KMS-11 (cell line): ENCODE measurements at regions not wholly inside any gene's neighbourhood (a gene's known extent, or its start where the extent isn't known, plus 50 kb on each side); places are given as distances from the start of the nearest gene placed in this dataset.

Experiments
- H2AFZ ChIP-seq: fragments of 200-600 bp; sonication (generic); 2 replicates; pipeline ENCODE4 v1.6.1; 2016; ENCODE audit warnings: antibody characterized with exemption, mixed run types, low read depth
- H3K27ac ChIP-seq: fragments of 200-600 bp; sonication (generic); 2 replicates; pipeline ENCODE4 v1.6.1; 2016; ENCODE audit warnings: mild to moderate bottlenecking, mixed run types
- H3K27me3 ChIP-seq: fragments of 200-600 bp; sonication (generic); 2 replicates; pipeline ENCODE4 v1.6.1; 2017; ENCODE audit warnings: mild to moderate bottlenecking, low read depth, mixed run types, moderate library complexity; ENCODE audit not compliant: insufficient read depth
- H3K36me3 ChIP-seq: fragments of 200-600 bp; sonication (generic); 2 replicates; pipeline ENCODE4 v1.6.1; 2017; ENCODE audit warnings: mild to moderate bottlenecking, mixed run types; ENCODE audit not compliant: insufficient read depth
- H3K4me1 ChIP-seq: fragments of 200-600 bp; sonication (generic); 2 replicates; pipeline ENCODE4 v1.6.1; 2016; ENCODE audit warnings: mild to moderate bottlenecking, low read depth, mixed run types; ENCODE audit not compliant: poor library complexity, severe bottlenecking
- H3K4me2 ChIP-seq: fragments of 200-600 bp; sonication (generic); 2 replicates; pipeline ENCODE4 v1.7.0; 2016; ENCODE audit warnings: mild to moderate bottlenecking, mixed run types
- H3K4me3 ChIP-seq: fragments of 200-600 bp; sonication (generic); IDR thresholded peaks from 2 replicates; pipeline ENCODE4 v1.6.1; 2017; ENCODE audit warnings: low read depth, low read length, mixed read lengths; ENCODE audit not compliant: insufficient read depth
- H3K79me2 ChIP-seq: fragments of 200-600 bp; sonication (generic); 2 replicates; pipeline ENCODE4 v1.6.1; 2016; ENCODE audit warnings: low read depth, mixed run types; ENCODE audit not compliant: insufficient read depth
- H3K9ac ChIP-seq: fragments of 200-600 bp; sonication (generic); 2 replicates; pipeline ENCODE4 v1.6.1; 2016; ENCODE audit warnings: mild to moderate bottlenecking, mixed run types
- H4K20me1 ChIP-seq: fragments of 200-600 bp; sonication (generic); 2 replicates; pipeline ENCODE4 v1.6.1; 2016; ENCODE audit warnings: mild to moderate bottlenecking, mixed run types; ENCODE audit not compliant: insufficient read depth
- TF ChIP-seq, protein P1 (sequence below): fragments of 200-600 bp; sonication (generic); conservative IDR thresholded peaks from 2 replicates; pipeline ENCODE4 v1.6.1; 2017; ENCODE audit warnings: low read depth, mild to moderate bottlenecking, antibody characterized with exemption, low read length, moderate library complexity, mixed read lengths

DNA sequence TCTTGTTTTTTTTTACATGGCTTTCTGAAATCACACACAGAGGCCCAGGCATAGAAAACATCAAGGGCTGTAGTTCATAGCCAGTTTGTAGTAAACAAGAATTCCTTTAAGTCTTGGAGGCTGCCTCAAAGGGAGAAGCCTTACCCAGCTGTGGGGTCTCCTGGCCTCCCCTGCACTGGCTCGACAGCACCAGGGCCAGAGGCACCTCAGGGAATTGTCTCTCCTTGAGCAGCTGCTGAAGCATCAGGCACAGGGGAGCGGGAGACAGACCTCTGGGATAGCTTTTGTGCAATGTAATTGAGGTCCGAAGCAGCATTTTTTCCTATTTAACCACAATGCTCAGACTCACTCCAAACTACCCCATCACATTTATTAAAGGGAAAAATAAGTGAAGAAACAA lies 209.1 kb downstream of the HRH4 start:
- Histone ChIP-seq H3K36me3 (no peaks in the 10 kb centered on the region), H3K27me3 (no peaks in the 10 kb centered on the region), H3K9ac (no peak overlapping the region), H3K4me2 (no peak overlapping the region), H3K27ac (no peak overlapping the region), H3K4me1 (peaks cover 24% of the 10 kb centered on the region), H3K4me3 (no peak overlapping the region), H4K20me1 (no peaks in the 10 kb centered on the region), H3K79me2 (no peaks in the 10 kb centered on the region), H2AFZ (no peak overlapping the region)
- TF ChIP-seq, protein P1, sequence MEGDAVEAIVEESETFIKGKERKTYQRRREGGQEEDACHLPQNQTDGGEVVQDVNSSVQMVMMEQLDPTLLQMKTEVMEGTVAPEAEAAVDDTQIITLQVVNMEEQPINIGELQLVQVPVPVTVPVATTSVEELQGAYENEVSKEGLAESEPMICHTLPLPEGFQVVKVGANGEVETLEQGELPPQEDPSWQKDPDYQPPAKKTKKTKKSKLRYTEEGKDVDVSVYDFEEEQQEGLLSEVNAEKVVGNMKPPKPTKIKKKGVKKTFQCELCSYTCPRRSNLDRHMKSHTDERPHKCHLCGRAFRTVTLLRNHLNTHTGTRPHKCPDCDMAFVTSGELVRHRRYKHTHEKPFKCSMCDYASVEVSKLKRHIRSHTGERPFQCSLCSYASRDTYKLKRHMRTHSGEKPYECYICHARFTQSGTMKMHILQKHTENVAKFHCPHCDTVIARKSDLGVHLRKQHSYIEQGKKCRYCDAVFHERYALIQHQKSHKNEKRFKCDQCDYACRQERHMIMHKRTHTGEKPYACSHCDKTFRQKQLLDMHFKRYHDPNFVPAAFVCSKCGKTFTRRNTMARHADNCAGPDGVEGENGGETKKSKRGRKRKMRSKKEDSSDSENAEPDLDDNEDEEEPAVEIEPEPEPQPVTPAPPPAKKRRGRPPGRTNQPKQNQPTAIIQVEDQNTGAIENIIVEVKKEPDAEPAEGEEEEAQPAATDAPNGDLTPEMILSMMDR = no peak

DNA sequence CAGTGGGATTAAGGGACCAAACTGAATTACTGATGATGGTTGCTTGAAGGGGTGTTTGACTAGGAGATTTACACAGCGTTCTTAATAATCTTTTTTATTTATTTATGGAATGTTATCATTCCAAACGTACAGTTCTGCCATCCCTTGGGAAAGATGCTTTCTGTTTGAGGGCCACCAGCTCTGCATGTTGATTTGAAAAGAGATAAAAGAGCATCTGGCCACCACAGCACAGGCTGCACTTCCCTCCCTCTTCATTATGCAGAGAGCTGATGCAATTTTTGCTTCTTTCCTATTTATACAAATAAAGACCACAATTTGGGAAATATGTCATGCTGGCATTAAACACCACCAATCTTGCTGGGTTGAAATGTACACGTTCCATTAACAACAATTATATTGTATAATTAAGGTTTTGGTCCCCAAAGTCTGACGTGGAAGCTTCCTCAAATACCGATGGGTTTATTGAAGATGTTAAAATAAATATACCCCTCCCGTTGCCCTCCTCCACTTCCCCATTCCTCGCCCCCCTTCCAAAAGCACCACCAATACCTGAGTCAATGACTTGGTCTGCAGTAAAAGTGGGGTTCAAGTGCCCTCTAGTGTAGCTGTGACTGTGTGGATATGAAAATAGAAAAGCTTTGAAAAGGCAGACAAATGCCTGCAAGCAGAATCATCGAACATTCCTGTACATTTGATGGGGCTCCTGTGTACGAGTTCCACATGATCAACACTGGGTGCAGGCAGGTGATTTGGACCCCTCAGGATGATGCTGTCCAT lies 211.9 kb downstream of the HRH4 start:
- H3K27me3 ChIP-seq = no peaks in the 10 kb centered on the region

GRCh38 chr18:24674200-24674599 lies 213.8 kb downstream of the HRH4 start:
- peak overlapping the region; percentile 64 for H3K4me2 ChIP-seq
- no peaks in the 10 kb centered on the region for H3K79me2 ChIP-seq
- no peak overlapping the region for H3K4me3 ChIP-seq
- peak overlapping the region; percentile 38; the same call in 1 of the 2 replicates for H2AFZ ChIP-seq
- no peaks in the 10 kb centered on the region for H4K20me1 ChIP-seq
- no peaks in the 10 kb centered on the region for H3K36me3 ChIP-seq
- H3K27ac ChIP-seq = peak overlapping the region; percentile 53
- H3K27me3 ChIP-seq = no peaks in the 10 kb centered on the region
- peaks cover 42% of the 10 kb centered on the region for H3K4me1 ChIP-seq
- peak overlapping the region; percentile 4; the same call in 1 of the 2 replicates for H3K9ac ChIP-seq
- TF ChIP-seq, protein P1 = no peak

More for the DNA sequence above, 211.9 kb downstream of the HRH4 start:
- no peaks in the 10 kb centered on the region for H3K79me2 ChIP-seq
- peaks cover 42% of the 10 kb centered on the region for H3K4me1 ChIP-seq
- H3K27ac ChIP-seq = no peak overlapping the region
- no peak overlapping the region for H2AFZ ChIP-seq
- H3K9ac ChIP-seq = no peak overlapping the region
- H3K4me3 ChIP-seq = no peak overlapping the region
- H3K4me2 ChIP-seq = no peak overlapping the region
- H3K36me3 ChIP-seq = no peaks in the 10 kb centered on the region
- TF ChIP-seq, protein P1 = 0 out of 2 replicates have a peak, but pooled peaks have one; percentile 8
- H4K20me1 ChIP-seq = no peaks in the 10 kb centered on the region

DNA sequence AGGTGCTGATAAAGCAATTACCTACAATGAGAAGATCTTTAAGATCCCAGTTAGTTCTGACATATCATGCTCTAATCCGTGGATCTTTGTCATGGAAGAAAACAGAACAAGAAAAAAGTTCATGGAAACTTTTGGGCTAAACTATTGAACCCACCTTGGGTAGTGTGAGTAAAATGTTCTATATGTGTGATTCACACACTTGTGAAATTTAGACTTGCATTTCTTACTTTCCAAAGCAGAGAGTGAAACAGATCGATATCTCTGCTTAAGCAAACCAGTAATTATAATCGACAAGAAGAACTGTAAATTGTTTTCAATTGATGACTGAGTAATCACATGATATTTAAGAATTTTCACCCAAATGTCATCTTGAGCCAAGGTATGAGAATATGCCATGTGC lies 214.2 kb downstream of the HRH4 start:
- H3K4me3 ChIP-seq = no peak overlapping the region
- H3K4me2 ChIP-seq = peak overlapping the region; percentile 64
- H3K36me3 ChIP-seq = no peaks in the 10 kb centered on the region
- H3K9ac ChIP-seq = no peak overlapping the region
- H3K27ac ChIP-seq = peak overlapping the region; percentile 53; the same call in 1 of the 2 replicates
- no peaks in the 10 kb centered on the region for H3K27me3 ChIP-seq
- no peaks in the 10 kb centered on the region for H4K20me1 ChIP-seq
- H2AFZ ChIP-seq = peak overlapping the region; percentile 38; the same call in 1 of the 2 replicates
- peaks cover 42% of the 10 kb centered on the region for H3K4me1 ChIP-seq
- no peaks in the 10 kb centered on the region for H3K79me2 ChIP-seq
- TF ChIP-seq, protein P1 = no peak
